A549 (cell line): ENCODE measurements at regions not wholly inside any gene's neighbourhood (a gene's known extent, or its start where the extent isn't known, plus 50 kb on each side); places are given as distances from the start of the nearest gene placed in this dataset.

Experiments
- ATAC-seq, 2 experiments: fragments of 200-7000 bp in 1 of 2; fragments of >200 bp in 1 of 2; cut with Nextera tagmentation in 1 of 2; cut with Tn5 transposase in 1 of 2; 3 replicates each; pipeline versions ENCODE4 v1.8.0 to v1.9.1; 2018 to 2020; ENCODE audit warnings: mild to moderate bottlenecking in 1 of 2, moderate library complexity in 1 of 2
- CTCF ChIA-PET: fragments of 300-600 bp; sonication (Branson Sonifier 250); formaldehyde crosslinking; extraction: SDS; loops from one replicate; lab custom pipeline; 2021; ENCODE audit warnings: antibody characterized with exemption, inconsistent platforms; lab: Yijun Ruan, JAX
- POLR2A ChIA-PET: fragments of 350-600 bp; formaldehyde crosslinking; extraction: SDS; loops from one replicate; lab custom pipeline; 2021; ENCODE audit warnings: antibody characterized with exemption, inconsistent platforms; lab: Yijun Ruan, JAX
- DNase-seq, 2 experiments: peaks; one replicate each; pipeline versions ENCODE4 v3.0.0 to v3.0.0-alpha.2; 2011 to 2016; ENCODE audit warnings: low read depth in 1 of 2, low spot score in 1 of 2
- FAIRE-seq: peaks from 2 replicates; lab custom pipeline; 2011; peaks lifted over from hg19 to GRCh38; lab: Jason Lieb, UNC
- H3K27ac ChIP-seq, 2 experiments: fragments of >200 bp; sonication (Bioruptor Twin); formaldehyde crosslinking; 3 replicates each; pipeline ENCODE4 v1.5.1; 2016 to 2017
- H3K4me1 ChIP-seq: fragments of >200 bp; sonication (Bioruptor Twin); formaldehyde crosslinking; 3 replicates; pipeline ENCODE4 v1.6.1; 2016
- H3K4me2 ChIP-seq: fragments of >200 bp; sonication (Bioruptor Twin); formaldehyde crosslinking; 3 replicates; pipeline ENCODE4 v1.6.1; 2016
- H3K4me3 ChIP-seq: fragments of >200 bp; sonication (Bioruptor Twin); formaldehyde crosslinking; 3 replicates; pipeline ENCODE4 v1.5.1; 2016
- H3K9me3 ChIP-seq: fragments of >200 bp; sonication (Bioruptor Twin); formaldehyde crosslinking; 3 replicates; pipeline ENCODE4 v1.6.1; 2016
- CBX2 ChIP-seq: fragments of 200-600 bp; sonication (generic); IDR thresholded peaks from 2 replicates; pipeline ENCODE4 v1.6.1; 2016; ENCODE audit warnings: low read depth, mild to moderate bottlenecking, borderline replicate concordance
- CBX8 ChIP-seq: fragments of 200-600 bp; sonication (generic); IDR thresholded peaks from 2 replicates; pipeline ENCODE4 v1.6.1; 2016
- CHD2 ChIP-seq: fragments of 150-350 bp; IDR thresholded peaks from 2 replicates; pipeline ENCODE4 v1.6.1; 2014; ENCODE audit warnings: low read length; ENCODE audit not compliant: partially characterized antibody
- CHD4 ChIP-seq: fragments of 200-600 bp; sonication (generic); IDR thresholded peaks from 2 replicates; pipeline ENCODE4 v1.6.1; 2016; ENCODE audit warnings: antibody characterized with exemption, mild to moderate bottlenecking, borderline replicate concordance
- E2F6 ChIP-seq: IDR thresholded peaks from 2 replicates; pipeline ENCODE4 v1.6.1; 2012; ENCODE audit warnings: low read depth, borderline replicate concordance
- EHF ChIP-seq: fragments of 250-450 bp; sonication (Bioruptor Pico); IDR thresholded peaks from 2 replicates; pipeline ENCODE4 v1.5.0; 2020; ENCODE audit warnings: mild to moderate bottlenecking
- ELK1 ChIP-seq: fragments of 150-350 bp; IDR thresholded peaks from 2 replicates; pipeline ENCODE4 v1.6.1; 2014; ENCODE audit warnings: low read depth, mild to moderate bottlenecking, low read length
- EP300 ChIP-seq, 2 experiments: fragments of >200 bp; sonication (Bioruptor Twin); formaldehyde crosslinking; IDR thresholded peaks; 2 replicates in 1 of 2; 3 replicates in 1 of 2; pipeline ENCODE4 v1.6.1; 2016 to 2017
- ESRRA ChIP-seq: fragments of 150-350 bp; IDR thresholded peaks from 2 replicates; pipeline ENCODE4 v1.6.1; 2014; ENCODE audit warnings: mild to moderate bottlenecking, low read length, borderline replicate concordance
- FOSL2 ChIP-seq, 2 experiments: fragments of 450-650 bp in 1 of 2; fragments of >200 bp in 1 of 2; sonication (Bioruptor Twin) in 1 of 2; formaldehyde crosslinking; IDR thresholded peaks; 2 replicates each; pipeline versions ENCODE4 v1.5.0 to v1.6.1; 2016 to 2020; ENCODE audit warnings: mild to moderate bottlenecking in 1 of 2, moderate library complexity in 1 of 2
- FOXS1 ChIP-seq: fragments of 250-450 bp; sonication (Bioruptor Pico); IDR thresholded peaks from 2 replicates; pipeline ENCODE4 v1.5.0; 2020; ENCODE audit warnings: mild to moderate bottlenecking, moderate library complexity
- GATA3 ChIP-seq: IDR thresholded peaks from 2 replicates; pipeline ENCODE4 v1.6.1; 2012; ENCODE audit warnings: borderline replicate concordance
- HOXA7 ChIP-seq: fragments of 250-450 bp; sonication (Bioruptor Pico); IDR thresholded peaks from 2 replicates; pipeline ENCODE4 v1.5.0; 2020; ENCODE audit warnings: mild to moderate bottlenecking, moderate library complexity
- HOXB13 ChIP-seq: fragments of 250-450 bp; sonication (Bioruptor Pico); IDR thresholded peaks from 2 replicates; pipeline ENCODE4 v1.5.0; 2020; ENCODE audit warnings: low read depth, mild to moderate bottlenecking, moderate library complexity
- HOXB5 ChIP-seq: fragments of 250-450 bp; sonication (Bioruptor Pico); IDR thresholded peaks from 2 replicates; pipeline ENCODE4 v1.5.0; 2020; ENCODE audit warnings: mild to moderate bottlenecking, moderate library complexity
- JUN ChIP-seq, 2 experiments: fragments of >200 bp; sonication (Bioruptor Twin); formaldehyde crosslinking; IDR thresholded peaks; 2 replicates in 1 of 2; 3 replicates in 1 of 2; pipeline ENCODE4 v1.6.1; 2016 to 2017
- KDM1A ChIP-seq: fragments of 200-600 bp; sonication (generic); IDR thresholded peaks from 2 replicates; pipeline ENCODE4 v1.6.1; 2016; ENCODE audit warnings: low read depth, mild to moderate bottlenecking
- NFE2L2 ChIP-seq: fragments of 150-350 bp; conservative IDR thresholded peaks from 2 replicates; pipeline ENCODE4 v1.6.1; 2014; ENCODE audit warnings: low read length
- NR3C1 ChIP-seq: fragments of >200 bp; sonication (Bioruptor Twin); formaldehyde crosslinking; IDR thresholded peaks from 3 replicates; pipeline ENCODE4 v1.6.1; 2017
- PHF8 ChIP-seq: fragments of 200-600 bp; sonication (generic); IDR thresholded peaks from 2 replicates; pipeline ENCODE4 v1.6.1; 2016; ENCODE audit warnings: low read depth, mild to moderate bottlenecking, antibody characterized with exemption, moderate library complexity, borderline replicate concordance
- POLR2A ChIP-seq: IDR thresholded peaks from 2 replicates; pipeline ENCODE4 v1.6.1; 2012; ENCODE audit warnings: mild to moderate bottlenecking, low read length
- RAD21 ChIP-seq, 2 experiments: fragments of >200 bp in 1 of 2; sonication (Bioruptor Twin) in 1 of 2; formaldehyde crosslinking in 1 of 2; IDR thresholded peaks in 1 of 2; conservative IDR thresholded peaks in 1 of 2; 2 replicates in 1 of 2; 3 replicates in 1 of 2; pipeline ENCODE4 v1.6.1; 2012 to 2018; ENCODE audit warnings: inconsistent platforms in 1 of 2
- RNF2 ChIP-seq: fragments of 200-600 bp; sonication (generic); IDR thresholded peaks from 2 replicates; pipeline ENCODE4 v1.6.1; 2016; ENCODE audit warnings: low read depth, mild to moderate bottlenecking, antibody characterized with exemption, moderate library complexity, borderline replicate concordance
- TFCP2L1 ChIP-seq: fragments of 250-450 bp; sonication (Bioruptor Pico); IDR thresholded peaks from 2 replicates; pipeline ENCODE4 v1.5.0; 2021; ENCODE audit warnings: mild to moderate bottlenecking
- ZC3H11A ChIP-seq: fragments of 450-650 bp; IDR thresholded peaks from 2 replicates; pipeline ENCODE4 v1.6.1; 2014; ENCODE audit warnings: antibody characterized with exemption, mild to moderate bottlenecking
- ZSCAN20 ChIP-seq: fragments of 250-450 bp; sonication (Bioruptor Pico); IDR thresholded peaks from 2 replicates; pipeline ENCODE4 v1.8.0; 2022; ENCODE audit warnings: mild to moderate bottlenecking, moderate library complexity
- WGBS: methylation state at CpG from one replicate; pipeline ENCODE4 v1.1.6; 2017; ENCODE audit errors: missing lambda C conversion rate; 5-methylcytosine and 5-hydroxymethylcytosine counted together
- TF ChIP-seq, protein P1 (sequence below): fragments of >200 bp; sonication (Bioruptor Twin); formaldehyde crosslinking; IDR thresholded peaks from 3 replicates; pipeline ENCODE4 v1.5.1; 2016
- TF ChIP-seq, protein P2 (sequence below): fragments of 450-650 bp; IDR thresholded peaks from 2 replicates; pipeline ENCODE4 v1.6.1; 2014; ENCODE audit warnings: antibody characterized with exemption
- TF ChIP-seq, protein P3 (sequence below): fragments of >200 bp; sonication (Bioruptor Twin); formaldehyde crosslinking; IDR thresholded peaks from 3 replicates; pipeline ENCODE4 v1.6.1; 2016

GRCh38 chr9:79779901-79780300, 208.1 kb downstream of the TLE4 start:
- POLR2A ChIA-PET, result no interaction called here
- CTCF ChIA-PET, result no interaction called here

DNA sequence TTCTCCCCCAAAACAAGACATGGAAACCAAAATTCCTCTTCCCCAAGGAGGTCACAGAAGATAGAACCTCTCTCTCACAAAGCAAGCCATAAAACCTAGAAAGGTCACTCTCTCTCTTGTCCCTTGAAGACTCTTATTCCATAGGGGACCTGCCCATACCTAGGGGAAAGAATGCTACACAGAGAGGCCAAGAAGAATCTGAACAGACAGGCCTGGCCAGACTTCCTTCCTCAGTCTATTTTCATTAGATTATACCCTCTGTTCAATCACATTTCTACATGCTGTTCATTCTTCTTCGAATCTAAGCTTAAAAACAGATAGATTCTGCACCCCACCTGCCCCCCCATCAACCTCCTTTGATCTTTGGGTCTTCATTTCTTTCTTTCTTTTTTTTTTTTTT, 206.8 kb downstream of the TLE4 start:
- no peak for ATAC-seq
- no peak overlapping the region for H3K27ac ChIP-seq
- no peak for FAIRE-seq
- H3K9me3 ChIP-seq, result no peaks in the 10 kb centered on the region
- POLR2A ChIA-PET, result no interaction called here
- H3K4me2 ChIP-seq, result no peak overlapping the region
- no peak overlapping the region for H3K4me3 ChIP-seq
- DNase-seq, result no peak
- WGBS, result 6% methylated on average over 1 of the region's 1 CpG
- no peaks in the 10 kb centered on the region for H3K4me1 ChIP-seq
- CTCF ChIA-PET, result interaction anchor here (0.7 kb wide), 1 partner anchor 603 kb away, joined by 3 read pairs; no protein-coding TSS in a partner anchor
- TF ChIP-seq E2F6, result no peak
- no peak for TF ChIP-seq HOXA7 (CRISPR knock-in tag)
- no peak for TF ChIP-seq FOSL2 (IDR thresholded peaks at IDR 0.05)
- TF ChIP-seq FOSL2 (CRISPR knock-in tag; IDR thresholded peaks at IDR 0.05), result no peak
- TF ChIP-seq, protein P1, sequence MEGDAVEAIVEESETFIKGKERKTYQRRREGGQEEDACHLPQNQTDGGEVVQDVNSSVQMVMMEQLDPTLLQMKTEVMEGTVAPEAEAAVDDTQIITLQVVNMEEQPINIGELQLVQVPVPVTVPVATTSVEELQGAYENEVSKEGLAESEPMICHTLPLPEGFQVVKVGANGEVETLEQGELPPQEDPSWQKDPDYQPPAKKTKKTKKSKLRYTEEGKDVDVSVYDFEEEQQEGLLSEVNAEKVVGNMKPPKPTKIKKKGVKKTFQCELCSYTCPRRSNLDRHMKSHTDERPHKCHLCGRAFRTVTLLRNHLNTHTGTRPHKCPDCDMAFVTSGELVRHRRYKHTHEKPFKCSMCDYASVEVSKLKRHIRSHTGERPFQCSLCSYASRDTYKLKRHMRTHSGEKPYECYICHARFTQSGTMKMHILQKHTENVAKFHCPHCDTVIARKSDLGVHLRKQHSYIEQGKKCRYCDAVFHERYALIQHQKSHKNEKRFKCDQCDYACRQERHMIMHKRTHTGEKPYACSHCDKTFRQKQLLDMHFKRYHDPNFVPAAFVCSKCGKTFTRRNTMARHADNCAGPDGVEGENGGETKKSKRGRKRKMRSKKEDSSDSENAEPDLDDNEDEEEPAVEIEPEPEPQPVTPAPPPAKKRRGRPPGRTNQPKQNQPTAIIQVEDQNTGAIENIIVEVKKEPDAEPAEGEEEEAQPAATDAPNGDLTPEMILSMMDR, result no peak
- no peak for TF ChIP-seq FOXS1 (CRISPR knock-in tag)
- TF ChIP-seq CHD2, result no peak
- no peak for TF ChIP-seq ZSCAN20 (CRISPR knock-in tag)
- no peak for TF ChIP-seq NR3C1
- no peak for TF ChIP-seq POLR2A
- TF ChIP-seq PHF8, result no peak
- no peak for TF ChIP-seq ELK1
- no peak for TF ChIP-seq RNF2
- TF ChIP-seq TFCP2L1 (CRISPR knock-in tag), result no peak
- no peak for TF ChIP-seq EP300 (IDR thresholded peaks at IDR 0.05)
- TF ChIP-seq, protein P2, sequence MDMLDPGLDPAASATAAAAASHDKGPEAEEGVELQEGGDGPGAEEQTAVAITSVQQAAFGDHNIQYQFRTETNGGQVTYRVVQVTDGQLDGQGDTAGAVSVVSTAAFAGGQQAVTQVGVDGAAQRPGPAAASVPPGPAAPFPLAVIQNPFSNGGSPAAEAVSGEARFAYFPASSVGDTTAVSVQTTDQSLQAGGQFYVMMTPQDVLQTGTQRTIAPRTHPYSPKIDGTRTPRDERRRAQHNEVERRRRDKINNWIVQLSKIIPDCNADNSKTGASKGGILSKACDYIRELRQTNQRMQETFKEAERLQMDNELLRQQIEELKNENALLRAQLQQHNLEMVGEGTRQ, result no peak
- no peak for TF ChIP-seq HOXB5 (CRISPR knock-in tag)
- TF ChIP-seq, protein P3, sequence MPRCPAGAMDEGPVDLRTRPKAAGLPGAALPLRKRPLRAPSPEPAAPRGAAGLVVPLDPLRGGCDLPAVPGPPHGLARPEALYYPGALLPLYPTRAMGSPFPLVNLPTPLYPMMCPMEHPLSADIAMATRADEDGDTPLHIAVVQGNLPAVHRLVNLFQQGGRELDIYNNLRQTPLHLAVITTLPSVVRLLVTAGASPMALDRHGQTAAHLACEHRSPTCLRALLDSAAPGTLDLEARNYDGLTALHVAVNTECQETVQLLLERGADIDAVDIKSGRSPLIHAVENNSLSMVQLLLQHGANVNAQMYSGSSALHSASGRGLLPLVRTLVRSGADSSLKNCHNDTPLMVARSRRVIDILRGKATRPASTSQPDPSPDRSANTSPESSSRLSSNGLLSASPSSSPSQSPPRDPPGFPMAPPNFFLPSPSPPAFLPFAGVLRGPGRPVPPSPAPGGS, result no peak
- no peak for TF ChIP-seq KDM1A

More at GRCh38 chr9:79779901-79780300, 208.1 kb downstream of the TLE4 start:
- DNase-seq (no peak), ATAC-seq (no peak), FAIRE-seq (no peak)
- Histone ChIP-seq H3K4me3 (no peak overlapping the region), H3K27ac (no peak overlapping the region), H3K9me3 (no peaks in the 10 kb centered on the region), H3K4me1 (no peaks in the 10 kb centered on the region), H3K4me2 (no peak overlapping the region)
- no peak for TF ChIP-seq RAD21 (conservative IDR thresholded peaks at IDR 0.05 in 1 of 2, IDR thresholded peaks at IDR 0.05 in 1 of 2)
- TF ChIP-seq CBX2, result no peak
- TF ChIP-seq POLR2A, result no peak
- TF ChIP-seq CHD4, result no peak
- no peak for TF ChIP-seq EHF (CRISPR knock-in tag)
- no peak for TF ChIP-seq RNF2
- TF ChIP-seq, protein P3, result no peak
- no peak for TF ChIP-seq HOXB13 (CRISPR knock-in tag)
- no peak for TF ChIP-seq NR3C1
- no peak for TF ChIP-seq PHF8
- TF ChIP-seq NFE2L2, result no peak
- TF ChIP-seq CBX8, result no peak
- TF ChIP-seq ZC3H11A, result no peak
- TF ChIP-seq E2F6, result no peak
- TF ChIP-seq GATA3, result no peak
- no peak for TF ChIP-seq ESRRA
- no peak for TF ChIP-seq FOSL2 (IDR thresholded peaks at IDR 0.05)
- no peak for TF ChIP-seq FOSL2 (CRISPR knock-in tag; IDR thresholded peaks at IDR 0.05)
- no peak for TF ChIP-seq JUN (IDR thresholded peaks at IDR 0.05)
- no peak for TF ChIP-seq ELK1
- WGBS, result 75% methylated on average over 7 of the region's 7 CpGs
